H9 (cell line): ENCODE measurements at regions not wholly inside any gene's neighbourhood (a gene's known extent, or its start where the extent isn't known, plus 50 kb on each side); places are given as distances from the start of the nearest gene placed in this dataset.

ENCODE experiments used
- DNase-seq: peaks from one replicate; pipeline ENCODE4 v3.0.0-alpha.2; 2017
- H2AFZ ChIP-seq: one replicate; pipeline ENCODE4 v1.6.1; 2013; ENCODE audit warnings: mild to moderate bottlenecking, low read length, control low read depth, moderate library complexity
- H2AK5ac ChIP-seq: 2 replicates; pipeline ENCODE4 v1.6.1; 2013; ENCODE audit warnings: low read length, control low read depth, mixed read lengths; ENCODE audit not compliant: insufficient read length
- H2BK120ac ChIP-seq: one replicate; pipeline ENCODE4 v1.6.1; 2013; ENCODE audit warnings: low read depth, mild to moderate bottlenecking, low read length, control low read depth, inconsistent platforms; ENCODE audit not compliant: poor library complexity, severe bottlenecking
- H2BK12ac ChIP-seq: 2 replicates; pipeline ENCODE4 v1.6.1; 2013; ENCODE audit warnings: low read length, control low read depth, mixed read lengths, low read depth; ENCODE audit not compliant: insufficient read length
- H2BK15ac ChIP-seq: 2 replicates; pipeline ENCODE4 v1.6.1; 2013; ENCODE audit warnings: low read depth, low read length, control low read depth
- H2BK20ac ChIP-seq: one replicate; pipeline ENCODE4 v1.6.1; 2013; ENCODE audit warnings: low read depth, mild to moderate bottlenecking, low read length, control low read depth, inconsistent platforms; ENCODE audit not compliant: poor library complexity, severe bottlenecking
- H2BK5ac ChIP-seq: 2 replicates; pipeline ENCODE4 v1.6.1; 2013; ENCODE audit warnings: low read length, control low read depth, mixed read lengths; ENCODE audit not compliant: insufficient read length
- H3K14ac ChIP-seq: 2 replicates; pipeline ENCODE4 v1.6.1; 2013; ENCODE audit warnings: low read length, control low read depth; ENCODE audit not compliant: insufficient read depth
- H3K18ac ChIP-seq: 2 replicates; pipeline ENCODE4 v1.6.1; 2013; ENCODE audit warnings: low read depth, mild to moderate bottlenecking, mixed read lengths, low read length, control low read depth; ENCODE audit not compliant: insufficient read length
- H3K23ac ChIP-seq: 2 replicates; pipeline ENCODE4 v1.6.1; 2013; ENCODE audit warnings: low read length, control low read depth, mixed read lengths, low read depth; ENCODE audit not compliant: insufficient read length
- H3K23me2 ChIP-seq: 2 replicates; pipeline ENCODE4 v1.6.1; 2013; ENCODE audit warnings: low read depth, mild to moderate bottlenecking, mixed read lengths, low read length, control low read depth; ENCODE audit not compliant: insufficient read length, poor library complexity, severe bottlenecking
- H3K27ac ChIP-seq: 2 replicates; pipeline ENCODE4 v1.5.1; 2013; ENCODE audit warnings: low read length, control low read depth, mixed read lengths, low read depth; ENCODE audit not compliant: insufficient read length
- H3K27me3 ChIP-seq: 2 replicates; pipeline ENCODE4 v1.6.1; 2013; ENCODE audit warnings: low read length, control low read depth, inconsistent platforms; ENCODE audit not compliant: insufficient read depth
- H3K4ac ChIP-seq: 2 replicates; pipeline ENCODE4 v1.6.1; 2013; ENCODE audit warnings: low read depth, mild to moderate bottlenecking, control low read depth, inconsistent platforms, low read length, moderate library complexity
- H3K4me1 ChIP-seq: 2 replicates; pipeline ENCODE4 v1.6.1; 2013; ENCODE audit warnings: low read length, control low read depth, inconsistent platforms; ENCODE audit not compliant: insufficient read depth
- H3K4me2 ChIP-seq: 2 replicates; pipeline ENCODE4 v1.6.1; 2013; ENCODE audit warnings: low read length, control low read depth, mixed read lengths; ENCODE audit not compliant: insufficient read length, insufficient read depth
- H3K56ac ChIP-seq: 2 replicates; pipeline ENCODE4 v1.6.1; 2013; ENCODE audit warnings: low read depth, mild to moderate bottlenecking, mixed read lengths, low read length, control low read depth; ENCODE audit not compliant: insufficient read length
- H3K79me1 ChIP-seq: 2 replicates; pipeline ENCODE4 v1.6.1; 2013; ENCODE audit warnings: low read depth, mild to moderate bottlenecking, moderate library complexity, low read length, control low read depth, inconsistent platforms; ENCODE audit not compliant: insufficient read depth, poor library complexity, severe bottlenecking
- H3K79me2 ChIP-seq: 2 replicates; pipeline ENCODE4 v1.6.1; 2013; ENCODE audit warnings: low read length, control low read depth, inconsistent platforms; ENCODE audit not compliant: insufficient read depth
- H3K9ac ChIP-seq: 2 replicates; pipeline ENCODE4 v1.6.1; 2013; ENCODE audit warnings: low read length, control low read depth, mixed read lengths; ENCODE audit not compliant: insufficient read length; ENCODE audit errors: extremely low read depth
- H3K9me3 ChIP-seq: one replicate; pipeline ENCODE4 v1.6.1; 2013; ENCODE audit warnings: low read depth, low read length, inconsistent platforms; ENCODE audit not compliant: control insufficient read depth
- H3T11ph ChIP-seq: one replicate; pipeline ENCODE4 v1.6.1; 2013; ENCODE audit warnings: mild to moderate bottlenecking, low read length, control low read depth, inconsistent platforms
- H4K20me1 ChIP-seq: one replicate; pipeline ENCODE4 v1.6.1; 2013; ENCODE audit not compliant: control insufficient read depth, insufficient read length, insufficient read depth
- H4K5ac ChIP-seq: 2 replicates; pipeline ENCODE4 v1.6.1; 2013; ENCODE audit warnings: low read depth, mild to moderate bottlenecking, mixed read lengths, low read length, control low read depth; ENCODE audit not compliant: insufficient read length
- H4K8ac ChIP-seq: replicated peaks from 2 replicates; pipeline ENCODE4 v1.6.1; 2013; ENCODE audit warnings: low read length, control low read depth, mixed read lengths, low read depth; ENCODE audit not compliant: insufficient read length
- H4K91ac ChIP-seq: 2 replicates; pipeline ENCODE4 v1.6.1; 2013; ENCODE audit warnings: low read depth, mild to moderate bottlenecking, moderate library complexity, mixed read lengths, low read length, control low read depth; ENCODE audit not compliant: insufficient read length
- H3K27ac Mint-ChIP-seq, 3 experiments: 2 replicates in 2 of 3; 3 replicates in 1 of 3; pipeline ENCODE4 v1.8.0; 2020 to 2021; ENCODE audit warnings: mixed read lengths in 3 of 3, mild to moderate bottlenecking in 1 of 3, moderate library complexity in 1 of 3
- H3K27me3 Mint-ChIP-seq: 2 replicates; pipeline ENCODE4 v1.8.0; 2021; ENCODE audit warnings: low read depth, mild to moderate bottlenecking, moderate library complexity, mixed read lengths
- H3K36me3 Mint-ChIP-seq, 3 experiments: 2 replicates in 2 of 3; 3 replicates in 1 of 3; pipeline ENCODE4 v1.8.0; 2020 to 2021; ENCODE audit warnings: low read depth in 3 of 3, mixed read lengths in 3 of 3; ENCODE audit not compliant: insufficient read depth in 1 of 3
- H3K4me1 Mint-ChIP-seq, 2 experiments: 2 replicates each; pipeline ENCODE4 v1.8.0; 2020; ENCODE audit warnings: mixed read lengths in 2 of 2
- H3K4me3 Mint-ChIP-seq, 2 experiments: 2 replicates in 1 of 2; 3 replicates in 1 of 2; pipeline ENCODE4 v1.8.0; 2020 to 2021; ENCODE audit warnings: mild to moderate bottlenecking in 2 of 2, mixed read lengths in 2 of 2, moderate library complexity in 1 of 2
- H3K9me3 Mint-ChIP-seq, 2 experiments: 2 replicates in 1 of 2; 3 replicates in 1 of 2; pipeline ENCODE4 v1.8.0; 2020; ENCODE audit warnings: mild to moderate bottlenecking in 2 of 2, mixed read lengths in 2 of 2, moderate library complexity in 1 of 2
- CTCF ChIP-seq: fragments of 200-600 bp; sonication (generic); conservative IDR thresholded peaks from 3 replicates; pipeline ENCODE4 v1.8.0; 2021; ENCODE audit warnings: antibody characterized with exemption, mild to moderate bottlenecking
- WGBS: extraction: QIAGEN DNeasy Blood & Tissue Kit; methylation state at CpG from one replicate; pipeline ENCODE4 v1.1.7; 2013; ENCODE audit warnings: missing lambda C conversion rate, low lambda C conversion rate, mixed read lengths; ENCODE audit not compliant: insufficient read length; ENCODE audit errors: extremely low coverage; 5-methylcytosine and 5-hydroxymethylcytosine counted together

- Mint-ChIP-seq H3K4me3 (no peak overlapping the region), H3K9me3 (peaks cover 21 to 27% of the 10 kb centered on the region in 2 experiments), H3K4me1 (peaks cover 8 to 12% of the 10 kb centered on the region in 2 experiments), H3K27ac (no peak overlapping the region), H3K27me3 (no peaks in the 10 kb centered on the region; the same call in 1 of the 2 replicates), H3K36me3 (peaks cover 14 to 20% (median 19%) of the 10 kb centered on the region in 3 experiments)
- Histone ChIP-seq H3K27ac (no peak overlapping the region), H3K4me2 (no peak overlapping the region), H4K5ac (no peak overlapping the region), H3K27me3 (no peaks in the 10 kb centered on the region), H4K8ac (no peak overlapping the region), H2BK5ac (no peak overlapping the region), H3T11ph (no peak overlapping the region), H3K56ac (no peak overlapping the region), H3K79me2 (no peaks in the 10 kb centered on the region), H2BK20ac (no peak overlapping the region), H3K79me1 (no peaks in the 10 kb centered on the region), H3K9me3 (peaks cover 9% of the 10 kb centered on the region), H3K14ac (no peak overlapping the region), H2BK12ac (no peak overlapping the region), H2BK15ac (no peak overlapping the region), H3K23me2 (no peaks in the 10 kb centered on the region), H2AFZ (no peak overlapping the region), H3K9ac (no peak overlapping the region), H3K4ac (no peak overlapping the region), H4K20me1 (no peaks in the 10 kb centered on the region), H2BK120ac (no peak overlapping the region), H3K23ac (no peak overlapping the region), H4K91ac (no peak overlapping the region), H2AK5ac (no peak overlapping the region), H3K4me1 (no peaks in the 10 kb centered on the region), H3K18ac (no peak overlapping the region)
- TF ChIP-seq CTCF: no peak
- DNase-seq: no peak
- no CpG with 5 or more reads among the region's 19 CpGs for WGBS
Observed at GRCh38 chr18:39235118-39235719, 1669.6 kb upstream of the CELF4 start.
